HCT116 (cell line): ENCODE measurements at regions not wholly inside any gene's neighbourhood (a gene's known extent, or its start where the extent isn't known, plus 50 kb on each side); places are given as distances from the start of the nearest gene placed in this dataset.

Source experiments
- CTCF ChIP-seq, 3 experiments: fragments of 200-600 bp in 1 of 3; sonication (generic) in 1 of 3; IDR thresholded peaks in 2 of 3; conservative IDR thresholded peaks in 1 of 3; 2 replicates each; pipeline ENCODE4 v1.5.1; 2012 to 2017; ENCODE audit warnings: low read depth in 2 of 3, low read length in 2 of 3, antibody characterized with exemption in 1 of 3, borderline replicate concordance in 1 of 3, control low read depth in 1 of 3, mild to moderate bottlenecking in 1 of 3, mixed read lengths in 1 of 3, mixed run types in 1 of 3, moderate library complexity in 1 of 3; ENCODE audit not compliant: insufficient read depth in 1 of 3
- POLR2A ChIP-seq: IDR thresholded peaks from 2 replicates; pipeline ENCODE4 v1.7.0; 2011; ENCODE audit warnings: borderline replicate concordance; ENCODE audit not compliant: insufficient read depth, insufficient read length; ENCODE audit errors: extremely low read depth
- SP1 ChIP-seq: IDR thresholded peaks from 2 replicates; pipeline ENCODE4 v1.6.1; 2012; ENCODE audit warnings: low read depth
- YY1 ChIP-seq: IDR thresholded peaks from 2 replicates; pipeline ENCODE4 v1.6.1; 2011; ENCODE audit warnings: low read length, low read depth, moderate library complexity, mild to moderate bottlenecking; ENCODE audit not compliant: insufficient replicate concordance; ENCODE audit errors: extremely low read depth

- no peak for TF ChIP-seq CTCF (IDR thresholded peaks at IDR 0.05 in 2 of 3, conservative IDR thresholded peaks at IDR 0.05 in 1 of 3; ENCODE audit: borderline replicate concordance in 1 of 3, insufficient read depth in 1 of 3, low read depth in 2 of 3, low read length in 2 of 3)
- no peak for TF ChIP-seq YY1
- TF ChIP-seq POLR2A = no peak
- TF ChIP-seq SP1 = no peak
Observed at GRCh38 chr13:78298657-78299056, 304.7 kb downstream of the POU4F1 start.
